T-helper 1 cell treated with Interleukin-12 subunit alpha and Interleukin-12 subunit beta and Interleukin-4 antibody, amounts not matched to agents 30 ng/mL and 1 ng/mL, for 36 hours (primary cell): ENCODE measurements at regions not wholly inside any gene's neighbourhood (a gene's known extent, or its start where the extent isn't known, plus 50 kb on each side); places are given as distances from the start of the nearest gene placed in this dataset.

Experiments
- intact Hi-C: fragments of 100-400 bp; cut with micrococcal nuclease; formaldehyde crosslinking; loops from one replicate; pipeline ENCODE4 v1.15.1; 2024

DNA sequence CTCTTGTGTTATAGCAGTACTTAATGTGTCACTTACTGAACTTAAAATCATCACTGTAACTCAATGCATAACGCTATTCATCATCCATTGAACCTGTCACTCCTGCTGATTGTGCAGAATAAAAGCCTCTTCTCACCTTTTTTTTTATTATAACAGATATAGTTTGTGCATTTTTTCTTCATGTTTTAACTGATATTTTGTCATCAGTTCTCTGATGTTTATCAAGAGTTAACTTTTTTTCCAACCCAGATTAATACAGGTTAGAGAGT, 100.4 kb downstream of the SLIT2 start:
- intact Hi-C loops = no loop called here

DNA sequence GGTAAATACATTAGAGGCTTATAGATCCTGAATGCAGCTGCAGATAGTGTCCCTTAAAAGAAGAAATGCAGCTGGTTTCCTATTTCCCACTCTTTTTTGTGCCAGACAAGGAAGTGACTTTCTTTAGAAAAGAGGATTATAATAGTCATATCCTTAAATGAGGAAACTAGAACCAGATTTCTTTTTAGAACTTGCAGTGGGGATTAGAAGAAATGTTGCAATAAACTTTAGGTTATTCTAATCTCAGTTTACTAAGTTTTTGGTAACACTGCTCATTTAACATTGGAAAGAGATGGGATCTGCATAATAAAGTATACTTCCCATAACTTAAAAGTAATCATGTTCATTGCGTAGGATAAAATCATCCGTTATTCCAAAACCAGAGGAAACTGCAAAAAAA, 101.9 kb downstream of the SLIT2 start:
- intact Hi-C loops = no loop called here

DNA sequence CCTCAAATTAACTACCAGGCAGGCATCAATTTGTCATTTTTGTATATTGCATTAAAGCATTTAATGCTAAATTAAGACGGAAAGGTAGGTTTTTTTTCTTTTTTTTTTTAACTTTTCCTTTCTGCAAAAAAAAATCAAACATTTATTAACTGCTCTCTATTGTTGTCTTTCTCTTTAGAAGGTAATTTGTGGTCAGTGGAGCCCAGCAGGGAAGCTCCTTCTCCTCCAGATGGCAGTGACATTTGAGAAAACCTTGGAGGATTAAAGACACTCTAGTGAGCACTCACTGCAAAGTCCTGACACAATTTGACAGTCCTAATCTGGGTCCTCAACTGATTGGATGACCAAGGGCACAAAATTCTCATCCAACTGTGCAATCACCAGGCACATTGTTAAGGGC, 102.4 kb downstream of the SLIT2 start:
- intact Hi-C loops = no loop called here

DNA sequence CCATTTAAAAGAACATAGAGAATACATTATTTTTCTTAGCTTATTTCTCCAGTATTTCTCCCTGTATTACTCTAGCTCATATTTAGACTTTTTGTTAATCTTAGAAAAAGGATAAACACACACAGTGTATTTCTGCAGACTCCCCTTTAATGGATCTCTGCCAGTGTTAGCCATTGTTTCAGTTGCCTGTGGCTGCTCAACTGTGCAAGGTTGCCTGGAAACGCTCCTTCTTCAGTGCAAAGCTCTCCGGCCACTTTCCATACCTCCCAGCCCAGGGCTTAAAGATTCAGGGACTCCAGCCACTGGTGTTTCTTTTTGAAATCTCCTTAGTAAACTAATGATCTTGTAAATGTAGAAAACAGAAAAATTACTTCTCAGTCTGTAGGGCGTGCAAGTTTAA, 104.9 kb downstream of the SLIT2 start:
- intact Hi-C loops = no loop called here

DNA sequence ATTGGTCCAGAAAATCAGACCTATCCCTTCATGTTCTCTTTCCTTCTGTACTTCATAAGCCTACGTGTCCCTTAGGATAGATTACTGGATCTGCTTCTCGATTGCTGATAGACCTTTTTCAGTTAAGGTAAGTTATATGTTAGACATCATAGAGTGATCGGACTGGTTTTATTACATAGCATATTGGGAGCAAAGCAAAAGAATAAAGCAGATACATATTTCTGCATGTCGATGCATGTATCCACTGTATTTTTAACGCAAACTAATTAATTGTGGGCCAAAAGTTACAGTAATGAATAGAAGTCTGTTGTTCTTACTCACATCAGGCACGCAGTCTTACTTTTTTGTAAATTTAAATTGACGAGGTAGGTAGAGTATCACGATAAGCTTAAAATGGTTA, 106.4 kb downstream of the SLIT2 start:
- intact Hi-C loops = no loop called here

DNA sequence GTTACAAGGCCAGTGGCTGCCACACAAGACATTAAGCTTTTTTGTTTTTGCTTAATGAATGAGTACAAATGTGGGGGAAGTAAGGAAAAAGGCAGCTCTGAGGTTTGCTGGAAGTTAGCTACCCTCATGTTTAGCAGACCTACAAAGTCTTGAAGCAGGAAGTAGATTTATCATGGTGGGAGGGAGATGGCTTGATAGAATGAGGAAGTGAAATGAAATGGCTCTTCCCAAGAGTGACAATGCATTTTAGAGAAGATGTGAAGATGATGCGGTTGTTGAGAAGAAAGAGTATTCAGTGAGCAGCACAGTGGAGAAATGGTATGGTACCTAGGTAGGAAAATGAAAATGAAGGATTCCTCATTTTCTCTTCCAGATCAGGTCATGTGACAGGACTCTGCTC, 108.0 kb downstream of the SLIT2 start:
- intact Hi-C loops = no loop called here

DNA sequence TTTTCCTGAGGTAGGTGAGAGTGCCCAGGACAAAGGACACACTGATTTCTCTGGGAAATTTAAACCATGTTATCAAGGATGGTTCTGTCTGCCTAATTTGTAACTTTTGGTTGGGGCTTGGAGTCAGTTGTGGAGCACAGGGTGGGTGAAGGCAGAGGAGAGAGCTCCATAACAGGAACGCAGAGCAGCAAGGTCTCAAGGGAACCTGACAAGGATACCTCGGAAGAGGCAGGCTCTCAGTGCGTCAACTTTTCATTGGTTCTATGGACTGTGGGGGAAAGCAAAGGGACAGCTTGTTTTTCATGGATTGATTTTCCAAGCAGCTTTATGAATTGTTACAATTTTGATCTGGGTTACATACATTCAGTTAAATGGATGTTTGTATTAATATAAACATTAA, 110.4 kb downstream of the SLIT2 start:
- intact Hi-C loops = no loop called here

DNA sequence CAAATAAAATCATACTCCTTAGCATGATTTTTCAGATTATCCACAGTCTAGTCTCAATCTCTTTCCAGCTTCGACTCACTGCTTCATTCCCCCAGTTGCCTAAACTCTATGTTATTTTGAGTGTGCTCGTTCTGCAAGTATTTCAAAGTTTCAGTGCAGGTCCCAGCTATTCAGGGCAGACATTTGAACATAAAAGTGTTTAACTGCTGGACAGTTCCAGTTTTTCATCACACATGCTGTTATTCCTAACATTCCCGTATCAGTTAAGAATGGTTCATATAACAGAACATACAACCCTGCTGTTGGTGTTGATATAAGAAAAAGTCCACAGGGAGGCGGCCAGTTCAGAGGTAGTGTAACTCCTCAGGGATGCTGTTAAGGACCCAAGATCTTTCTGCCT, 113.3 kb downstream of the SLIT2 start:
- intact Hi-C loops = no loop called here

DNA sequence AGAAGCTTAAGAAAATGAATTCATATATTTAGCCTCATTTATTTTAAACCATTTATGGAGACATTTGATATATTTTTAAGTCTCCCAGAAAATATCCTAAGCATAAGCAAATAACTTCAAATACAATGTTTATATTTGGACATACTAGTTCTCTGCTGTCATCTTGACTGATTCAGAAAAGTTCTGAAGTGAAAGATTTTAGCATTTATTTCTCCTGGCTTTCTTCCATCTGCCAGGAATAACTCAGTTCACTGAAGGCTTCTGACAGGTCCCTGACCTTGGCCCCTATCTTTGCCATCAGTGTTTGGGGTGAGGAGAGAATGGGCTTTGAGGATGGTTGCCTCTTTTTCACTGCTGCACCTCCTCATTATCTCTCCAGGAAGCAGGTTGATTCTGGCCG, 115.7 kb downstream of the SLIT2 start:
- intact Hi-C loops = no loop called here

DNA sequence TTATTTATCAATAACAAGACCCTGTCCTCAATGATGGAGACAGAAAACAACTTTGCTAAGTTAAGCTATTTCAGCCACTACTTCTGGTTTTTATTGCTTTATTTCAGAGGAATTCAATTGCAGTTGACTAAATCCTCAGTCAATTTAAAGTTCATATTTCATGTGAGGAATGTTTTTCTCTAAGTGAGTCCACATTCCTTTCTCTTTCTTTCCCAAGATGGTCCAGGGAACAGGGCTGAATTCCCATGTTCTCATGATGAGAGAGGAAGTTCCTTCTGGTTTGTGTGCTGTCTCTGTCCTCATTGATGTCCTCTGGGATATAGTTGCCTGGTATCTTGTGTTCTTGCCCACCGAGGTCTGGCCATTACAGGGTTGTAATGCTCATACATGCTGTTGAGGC, 117.2 kb downstream of the SLIT2 start:
- intact Hi-C loops = no loop called here

DNA sequence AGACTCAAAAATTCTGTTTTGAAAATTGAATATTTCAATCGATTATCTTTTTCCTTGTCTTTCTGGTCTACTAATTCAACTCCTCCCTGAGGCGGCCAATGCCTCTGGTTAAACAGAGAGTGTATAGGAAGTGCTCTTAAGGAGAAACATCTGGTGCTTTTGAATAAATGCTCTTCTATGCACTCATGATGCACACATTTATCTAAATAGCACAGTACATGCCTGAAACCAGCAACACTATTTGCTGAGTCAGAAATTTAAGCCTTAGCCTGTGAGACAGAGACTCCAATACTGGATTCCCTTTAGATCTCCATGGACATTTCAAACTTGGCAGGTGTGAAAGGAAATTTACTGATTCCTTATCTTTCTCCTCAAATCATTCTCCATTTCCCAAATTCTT, 118.6 kb downstream of the SLIT2 start:
- intact Hi-C loops = no loop called here

DNA sequence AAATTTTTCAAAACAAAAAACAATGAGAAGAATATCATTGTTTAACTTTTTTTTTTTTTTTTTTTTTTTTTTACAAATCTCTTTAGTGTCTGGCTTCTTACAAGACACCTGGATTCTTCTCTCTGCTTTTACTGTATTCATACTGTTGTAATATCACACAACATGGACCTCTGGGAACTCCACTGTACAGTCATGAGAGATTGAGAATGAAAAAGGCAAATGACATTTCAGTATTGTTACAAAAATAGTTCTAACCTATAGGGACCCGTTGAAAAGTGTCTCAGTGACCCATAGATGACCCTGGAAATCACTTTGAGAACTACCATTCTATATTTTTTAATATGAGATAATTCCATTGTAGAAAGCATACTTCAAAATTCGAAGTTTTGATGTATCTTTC, 124.4 kb downstream of the SLIT2 start:
- intact Hi-C loops = no loop called here

DNA sequence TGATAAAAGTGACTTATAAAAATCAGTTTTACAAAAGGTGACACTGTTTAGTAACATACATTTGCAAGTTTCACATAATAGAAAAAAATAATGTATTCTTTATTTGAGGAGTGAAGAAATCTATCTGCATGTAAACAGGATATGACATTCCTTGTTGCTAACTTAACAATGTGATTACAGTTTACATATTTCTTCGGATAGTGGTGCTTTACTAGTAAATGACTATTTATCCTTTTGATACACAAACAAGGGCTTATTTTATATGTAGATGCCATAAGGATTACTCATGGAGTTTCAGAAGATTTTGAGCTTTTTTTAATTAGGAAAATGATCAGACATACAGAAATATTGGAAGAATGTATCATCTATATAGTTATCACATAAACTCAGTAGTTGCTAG, 126.5 kb downstream of the SLIT2 start:
- intact Hi-C loops = no loop called here

DNA sequence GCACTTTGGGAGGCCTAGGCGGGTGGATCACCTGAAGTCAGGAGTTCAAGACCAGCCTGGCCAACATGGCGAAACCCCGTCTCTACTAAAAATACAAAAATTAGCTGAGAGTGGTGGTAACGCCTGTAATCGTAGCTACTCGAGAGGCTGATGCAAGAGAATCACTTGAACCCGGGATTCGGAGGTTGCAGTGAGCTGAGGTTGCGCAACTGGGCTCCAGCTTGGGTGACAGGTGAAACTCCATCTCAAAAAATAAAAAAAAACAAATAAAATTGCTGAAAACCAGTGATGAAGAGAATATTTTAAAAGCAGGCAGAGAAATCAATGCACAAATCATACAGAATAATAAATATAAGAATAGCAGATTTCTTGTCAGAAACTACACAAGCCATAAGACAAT, 129.3 kb downstream of the SLIT2 start:
- intact Hi-C loops = no loop called here

DNA sequence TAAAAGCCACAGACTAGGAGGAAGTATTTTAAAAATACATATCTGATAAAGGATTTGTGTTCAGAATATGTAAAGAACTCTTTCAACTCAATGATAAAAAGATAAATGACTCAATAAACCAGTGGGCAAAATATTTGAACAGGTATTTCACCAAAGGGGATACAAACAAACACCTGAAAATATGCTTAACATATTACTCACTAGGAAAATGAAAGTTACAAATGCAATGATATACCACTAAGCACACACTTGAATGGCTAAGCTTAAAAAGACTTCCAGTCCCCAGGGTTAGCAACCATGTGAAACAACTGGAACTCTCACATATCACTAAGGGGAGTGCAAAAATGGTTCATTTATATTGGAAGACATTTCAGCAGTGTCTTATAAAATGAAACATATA, 131.6 kb downstream of the SLIT2 start:
- intact Hi-C loops = no loop called here

DNA sequence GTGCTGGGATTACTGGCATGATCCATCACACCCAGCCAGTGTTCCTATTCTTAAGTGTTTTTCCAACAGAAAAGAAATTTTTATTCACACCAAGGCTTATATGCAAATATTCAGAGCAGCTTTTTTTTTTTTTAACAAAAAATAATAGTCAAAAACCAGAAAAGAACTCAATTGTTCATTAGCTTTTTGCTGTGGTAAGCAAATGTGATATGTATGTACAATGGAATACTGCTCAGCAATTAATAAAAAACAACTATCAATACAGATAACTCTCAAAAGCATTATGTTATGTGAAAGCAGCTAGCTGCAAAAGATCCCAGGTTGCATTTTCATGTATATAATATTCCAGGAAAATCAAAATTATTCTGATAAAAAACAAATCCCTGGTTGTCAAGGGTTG, 132.3 kb downstream of the SLIT2 start:
- intact Hi-C loops = no loop called here

DNA sequence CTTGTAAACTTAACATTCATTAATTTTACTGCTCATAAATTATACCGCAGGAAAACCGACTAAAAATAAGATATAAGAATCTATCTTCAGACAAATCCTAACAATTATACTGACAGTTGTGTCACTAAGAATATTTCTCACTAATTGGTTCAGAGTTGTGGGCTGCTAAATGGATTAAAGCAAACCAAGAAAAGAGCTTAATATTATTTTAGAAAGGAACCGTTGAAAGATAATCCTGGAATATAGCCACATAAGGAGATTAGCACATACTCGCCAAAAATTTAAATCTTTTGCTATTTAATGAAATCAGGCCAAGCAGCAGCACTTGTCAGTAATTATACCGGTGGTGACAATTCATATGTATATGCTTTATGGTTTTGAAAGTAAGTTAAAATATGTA, 132.8 kb downstream of the SLIT2 start:
- intact Hi-C loops = no loop called here

DNA sequence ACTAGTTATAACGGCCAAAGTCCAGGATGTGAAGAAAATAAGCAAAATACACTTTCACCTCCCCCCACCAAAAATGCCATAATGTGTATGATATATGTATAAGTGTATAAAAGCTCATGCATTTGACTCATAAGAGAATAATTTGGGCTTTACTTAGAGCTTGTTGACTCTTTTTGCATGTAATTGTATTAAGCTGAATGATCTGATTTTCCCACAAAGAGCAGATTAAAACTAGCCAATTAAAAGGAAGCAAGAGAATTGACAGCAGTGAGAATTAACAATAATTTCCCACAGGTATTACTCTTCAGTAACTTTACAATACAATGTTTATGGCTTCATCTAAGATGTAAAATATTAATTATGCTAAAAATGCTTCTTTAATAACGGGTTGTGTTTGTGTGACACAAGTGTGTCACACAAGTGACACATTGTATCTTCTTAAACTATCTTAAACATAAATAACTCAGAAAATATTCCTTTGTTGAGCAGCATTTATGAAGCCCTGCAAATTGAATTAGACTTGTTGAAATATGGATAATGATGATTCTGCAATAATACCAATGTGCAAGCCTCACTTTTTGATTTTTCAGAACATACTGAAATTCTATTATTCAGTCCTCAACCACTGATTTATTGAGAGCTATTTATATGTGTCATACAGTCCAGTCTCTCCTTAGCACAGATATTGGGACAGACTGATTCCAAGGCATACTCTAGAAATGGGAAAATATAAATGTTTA, 134.5 kb downstream of the SLIT2 start:
- intact Hi-C loops = no loop called here

DNA sequence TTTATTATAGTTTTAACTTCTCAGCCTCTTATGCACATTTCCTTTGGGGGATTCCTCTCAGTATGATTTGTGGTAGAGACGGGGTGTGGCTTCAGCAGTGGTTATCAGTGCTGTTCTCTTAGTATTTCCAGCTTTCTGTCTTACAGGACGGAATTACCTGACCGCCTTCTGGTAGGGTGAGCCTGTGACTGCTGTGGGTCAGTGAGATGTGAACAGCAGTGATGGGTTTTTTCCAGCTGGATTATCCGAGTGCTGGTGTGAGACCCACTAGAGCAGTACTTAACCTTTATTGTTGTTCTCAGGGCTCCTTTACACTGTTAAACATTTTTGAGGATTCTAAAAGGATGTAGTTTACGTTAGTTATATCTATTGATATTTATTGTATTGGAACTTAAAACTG, 135.2 kb downstream of the SLIT2 start:
- intact Hi-C loops = no loop called here

DNA sequence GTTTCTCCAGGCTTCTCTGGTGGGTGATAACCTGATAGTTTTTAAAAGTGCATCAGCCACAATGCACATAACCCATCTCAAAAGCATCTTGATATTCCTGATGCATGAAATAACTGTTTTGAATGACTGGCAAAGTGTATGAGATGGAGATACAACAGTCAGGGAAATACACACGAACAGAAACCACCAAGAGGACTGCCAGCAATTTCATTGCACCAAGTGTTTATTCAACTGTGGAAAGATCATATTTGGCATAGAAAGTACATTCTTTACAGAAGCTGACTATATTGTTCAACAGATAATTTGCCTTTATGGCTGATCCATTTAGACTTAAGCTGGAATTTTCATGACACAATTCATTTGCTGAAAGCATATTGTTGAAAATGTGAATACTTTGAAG, 139.5 kb downstream of the SLIT2 start:
- intact Hi-C loops = no loop called here

DNA sequence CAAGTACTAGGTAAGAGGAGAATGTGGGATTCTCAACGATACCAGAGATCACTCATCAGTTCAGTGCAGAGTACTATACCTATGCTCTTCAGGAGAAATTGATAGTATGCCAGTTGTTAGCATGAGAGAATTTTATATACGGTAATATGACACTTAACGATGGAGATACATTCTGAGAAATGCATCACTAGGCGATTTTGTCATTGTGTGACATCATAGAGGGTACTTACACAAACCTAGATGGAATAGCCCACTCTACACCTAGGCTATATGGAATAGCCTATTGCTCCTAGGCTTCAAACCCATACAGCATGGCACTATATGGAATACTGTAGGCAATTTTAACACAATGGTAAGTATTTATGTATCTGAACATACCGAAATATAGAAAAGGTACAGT, 140.2 kb downstream of the SLIT2 start:
- intact Hi-C loops = no loop called here

DNA sequence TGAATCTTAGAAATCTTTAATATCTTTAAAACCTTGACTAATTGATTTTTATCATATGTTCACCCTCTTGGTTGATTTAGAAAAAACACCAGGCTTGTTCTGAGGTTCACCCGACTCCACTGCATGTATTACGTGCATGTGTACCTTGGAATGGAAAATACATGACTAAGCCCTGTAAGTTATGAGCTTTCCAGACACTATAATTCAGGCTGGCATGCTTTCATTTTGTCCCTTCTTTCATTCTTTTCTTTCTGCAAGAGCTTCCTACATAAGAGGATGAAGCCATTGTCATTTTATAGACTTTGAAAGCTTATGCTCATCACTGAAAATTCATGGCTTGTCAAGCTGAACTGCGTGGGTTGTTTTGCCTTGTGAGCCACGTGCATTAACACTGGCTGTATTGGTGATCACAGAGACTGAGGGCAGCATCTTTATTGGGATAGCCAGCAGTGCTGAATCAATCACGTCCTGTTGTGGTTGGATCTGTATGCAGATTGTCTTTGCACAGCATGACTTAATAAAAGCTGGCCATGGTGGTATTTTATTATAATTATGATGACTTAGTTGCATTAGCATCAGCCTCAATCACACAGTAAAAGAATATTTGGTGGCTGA, 141.9 kb downstream of the SLIT2 start:
- intact Hi-C loops = no loop called here

DNA sequence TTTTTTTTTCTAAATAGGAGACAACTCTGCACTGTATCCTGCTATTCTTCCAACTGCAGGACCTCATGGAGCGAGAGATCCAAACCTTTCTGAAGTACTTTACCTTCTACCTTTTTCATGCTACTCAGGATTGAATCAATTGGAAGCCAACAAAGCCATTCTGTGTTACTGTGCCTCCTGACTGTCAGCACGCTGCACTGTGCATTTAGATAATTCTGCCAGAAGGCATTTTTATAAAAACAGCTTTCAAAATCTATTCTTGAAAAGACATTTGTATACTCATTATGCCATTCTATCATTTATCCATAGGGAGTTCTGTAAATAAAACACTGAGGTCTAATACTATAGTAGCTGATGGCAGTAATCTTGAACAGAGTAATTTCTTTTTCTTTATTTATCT, 142.8 kb downstream of the SLIT2 start:
- intact Hi-C loops = no loop called here
